HepG2 (cell line): ENCODE measurements at regions not wholly inside any gene's neighbourhood (a gene's known extent, or its start where the extent isn't known, plus 50 kb on each side); places are given as distances from the start of the nearest gene placed in this dataset.

Experiments
- CREB1 ChIP-seq, 2 experiments: fragments of 450-650 bp in 1 of 2; IDR thresholded peaks; 2 replicates each; pipeline ENCODE4 v1.6.1; 2016 to 2017; ENCODE audit warnings: control low read depth in 1 of 2, mild to moderate bottlenecking in 1 of 2, missing compliant biosample characterization in 1 of 2, missing genetic modification characterization in 1 of 2
- EED ChIP-seq: sonication (generic); formaldehyde crosslinking; IDR thresholded peaks from 2 replicates; pipeline ENCODE4 v1.5.0; 2020; ENCODE audit warnings: mild to moderate bottlenecking, missing genetic modification reagents
- ETS1 ChIP-seq: sonication (generic); formaldehyde crosslinking; IDR thresholded peaks from 2 replicates; pipeline ENCODE4 v1.4.0; 2020; ENCODE audit warnings: missing genetic modification reagents
- GTF3A ChIP-seq: sonication (generic); formaldehyde crosslinking; conservative IDR thresholded peaks from 2 replicates; pipeline ENCODE4 v1.4.0; 2020; ENCODE audit warnings: mild to moderate bottlenecking, missing genetic modification reagents
- MAF1 ChIP-seq: sonication (generic); formaldehyde crosslinking; IDR thresholded peaks from 2 replicates; pipeline ENCODE4 v1.5.0; 2020; ENCODE audit warnings: missing genetic modification reagents, borderline replicate concordance
- MED13 ChIP-seq: sonication (generic); formaldehyde crosslinking; IDR thresholded peaks from 2 replicates; pipeline ENCODE4 v1.5.0; 2020; ENCODE audit warnings: missing genetic modification reagents
- MIER2 ChIP-seq: IDR thresholded peaks from 2 replicates; pipeline ENCODE4 v1.6.1; 2016; ENCODE audit warnings: missing biosample characterization, missing genetic modification reagents
- NFIB ChIP-seq: sonication (generic); formaldehyde crosslinking; IDR thresholded peaks from 2 replicates; pipeline ENCODE4 v1.9.0; 2021; ENCODE audit warnings: missing genetic modification reagents, mild to moderate bottlenecking, borderline replicate concordance
- SP2 ChIP-seq: sonication (generic); formaldehyde crosslinking; IDR thresholded peaks from 2 replicates; pipeline ENCODE4 v1.5.1; 2020; ENCODE audit warnings: mild to moderate bottlenecking, missing genetic modification reagents
- WIZ ChIP-seq: sonication (generic); formaldehyde crosslinking; IDR thresholded peaks from 2 replicates; pipeline ENCODE4 v1.5.1; 2020; ENCODE audit warnings: mild to moderate bottlenecking, missing genetic modification reagents
- ZFP90 ChIP-seq: sonication (generic); formaldehyde crosslinking; IDR thresholded peaks from 2 replicates; pipeline ENCODE4 v1.8.0; 2022; ENCODE audit warnings: missing genetic modification reagents, mild to moderate bottlenecking, inconsistent platforms, borderline replicate concordance
- ZNF253 ChIP-seq: sonication (generic); formaldehyde crosslinking; IDR thresholded peaks from 2 replicates; pipeline ENCODE4 v1.8.0; 2022; ENCODE audit warnings: mild to moderate bottlenecking, missing genetic modification reagents, borderline replicate concordance
- ZNF263 ChIP-seq: sonication (generic); formaldehyde crosslinking; IDR thresholded peaks from 2 replicates; pipeline ENCODE4 v1.4.0; 2020; ENCODE audit warnings: missing genetic modification reagents
- ZNF280D ChIP-seq: sonication (generic); formaldehyde crosslinking; IDR thresholded peaks from 2 replicates; pipeline ENCODE4 v1.5.1; 2020; ENCODE audit warnings: mild to moderate bottlenecking, missing genetic modification reagents
- ZNF3 ChIP-seq: IDR thresholded peaks from 2 replicates; pipeline ENCODE4 v1.7.0; 2017; ENCODE audit warnings: inconsistent platforms
- ZNF354B ChIP-seq: sonication (generic); formaldehyde crosslinking; IDR thresholded peaks from 2 replicates; pipeline ENCODE4 v1.8.0; 2022; ENCODE audit warnings: mild to moderate bottlenecking, missing genetic modification reagents
- ZNF619 ChIP-seq: sonication (generic); formaldehyde crosslinking; IDR thresholded peaks from 2 replicates; pipeline ENCODE4 v1.4.0; 2020; ENCODE audit warnings: mild to moderate bottlenecking, missing genetic modification reagents
- ZSCAN20 ChIP-seq: sonication (generic); formaldehyde crosslinking; IDR thresholded peaks from 2 replicates; pipeline ENCODE4 v1.4.0; 2020; ENCODE audit warnings: missing genetic modification reagents, mild to moderate bottlenecking, borderline replicate concordance
- TF ChIP-seq, protein P1 (sequence below): sonication (generic); formaldehyde crosslinking; IDR thresholded peaks from 2 replicates; pipeline ENCODE4 v1.9.0; 2021; ENCODE audit warnings: missing genetic modification reagents, borderline replicate concordance
- TF ChIP-seq, protein P2 (sequence below): sonication (generic); formaldehyde crosslinking; IDR thresholded peaks from 2 replicates; pipeline ENCODE4 v1.8.1; 2022; ENCODE audit warnings: low read depth, mild to moderate bottlenecking, missing genetic modification reagents

- TF ChIP-seq MED13 (peak; percentile 98), ETS1 (CRISPR knock-in tag) (no peak), MIER2 (peak; percentile 84; the same call in 1 of the 2 replicates), ZNF3 (no peak), ZNF263 (peak; percentile 79; the same call in 1 of the 2 replicates), ZNF280D (CRISPR knock-in tag) (peak; percentile 55), CREB1 (IDR thresholded peaks at IDR 0.05) (no peak), CREB1 (CRISPR knock-in tag; IDR thresholded peaks at IDR 0.05) (peak; percentile 71; the same call in 1 of the 2 replicates), ZNF253 (CRISPR knock-in tag) (no peak), ZFP90 (peak; percentile 96), EED (CRISPR knock-in tag) (no peak; the same call in 1 of the 2 replicates), ZSCAN20 (CRISPR knock-in tag) (peak; percentile 36; the same call in 1 of the 2 replicates), SP2 (CRISPR knock-in tag) (no peak), ZNF619 (CRISPR knock-in tag) (peak; percentile 96; the same call in 1 of the 2 replicates), NFIB (CRISPR knock-in tag) (no peak), MAF1 (CRISPR knock-in tag) (peak; percentile 28; the same call in 1 of the 2 replicates), ZNF354B (CRISPR knock-in tag) (no peak), WIZ (CRISPR knock-in tag) (peak; percentile 82; the same call in 1 of the 2 replicates), GTF3A (peak; percentile 98)
- TF ChIP-seq, protein P1, sequence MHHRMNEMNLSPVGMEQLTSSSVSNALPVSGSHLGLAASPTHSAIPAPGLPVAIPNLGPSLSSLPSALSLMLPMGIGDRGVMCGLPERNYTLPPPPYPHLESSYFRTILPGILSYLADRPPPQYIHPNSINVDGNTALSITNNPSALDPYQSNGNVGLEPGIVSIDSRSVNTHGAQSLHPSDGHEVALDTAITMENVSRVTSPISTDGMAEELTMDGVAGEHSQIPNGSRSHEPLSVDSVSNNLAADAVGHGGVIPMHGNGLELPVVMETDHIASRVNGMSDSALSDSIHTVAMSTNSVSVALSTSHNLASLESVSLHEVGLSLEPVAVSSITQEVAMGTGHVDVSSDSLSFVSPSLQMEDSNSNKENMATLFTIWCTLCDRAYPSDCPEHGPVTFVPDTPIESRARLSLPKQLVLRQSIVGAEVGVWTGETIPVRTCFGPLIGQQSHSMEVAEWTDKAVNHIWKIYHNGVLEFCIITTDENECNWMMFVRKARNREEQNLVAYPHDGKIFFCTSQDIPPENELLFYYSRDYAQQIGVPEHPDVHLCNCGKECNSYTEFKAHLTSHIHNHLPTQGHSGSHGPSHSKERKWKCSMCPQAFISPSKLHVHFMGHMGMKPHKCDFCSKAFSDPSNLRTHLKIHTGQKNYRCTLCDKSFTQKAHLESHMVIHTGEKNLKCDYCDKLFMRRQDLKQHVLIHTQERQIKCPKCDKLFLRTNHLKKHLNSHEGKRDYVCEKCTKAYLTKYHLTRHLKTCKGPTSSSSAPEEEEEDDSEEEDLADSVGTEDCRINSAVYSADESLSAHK (CRISPR knock-in tag), result peak; percentile 35; the same call in 1 of the 2 replicates
- TF ChIP-seq, protein P2, sequence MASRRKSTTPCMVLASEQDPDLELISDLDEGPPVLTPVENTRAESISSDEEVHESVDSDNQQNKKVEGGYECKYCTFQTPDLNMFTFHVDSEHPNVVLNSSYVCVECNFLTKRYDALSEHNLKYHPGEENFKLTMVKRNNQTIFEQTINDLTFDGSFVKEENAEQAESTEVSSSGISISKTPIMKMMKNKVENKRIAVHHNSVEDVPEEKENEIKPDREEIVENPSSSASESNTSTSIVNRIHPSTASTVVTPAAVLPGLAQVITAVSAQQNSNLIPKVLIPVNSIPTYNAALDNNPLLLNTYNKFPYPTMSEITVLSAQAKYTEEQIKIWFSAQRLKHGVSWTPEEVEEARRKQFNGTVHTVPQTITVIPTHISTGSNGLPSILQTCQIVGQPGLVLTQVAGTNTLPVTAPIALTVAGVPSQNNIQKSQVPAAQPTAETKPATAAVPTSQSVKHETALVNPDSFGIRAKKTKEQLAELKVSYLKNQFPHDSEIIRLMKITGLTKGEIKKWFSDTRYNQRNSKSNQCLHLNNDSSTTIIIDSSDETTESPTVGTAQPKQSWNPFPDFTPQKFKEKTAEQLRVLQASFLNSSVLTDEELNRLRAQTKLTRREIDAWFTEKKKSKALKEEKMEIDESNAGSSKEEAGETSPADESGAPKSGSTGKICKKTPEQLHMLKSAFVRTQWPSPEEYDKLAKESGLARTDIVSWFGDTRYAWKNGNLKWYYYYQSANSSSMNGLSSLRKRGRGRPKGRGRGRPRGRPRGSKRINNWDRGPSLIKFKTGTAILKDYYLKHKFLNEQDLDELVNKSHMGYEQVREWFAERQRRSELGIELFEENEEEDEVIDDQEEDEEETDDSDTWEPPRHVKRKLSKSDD (CRISPR knock-in tag), result peak; percentile 89
These were observed 54.3 kb upstream of the PTPN1 start (continued) for GRCh38 chr20:50455656-50456451.
